CD4-positive, alpha-beta T cell (primary cell): ENCODE measurements at regions not wholly inside any gene's neighbourhood (a gene's known extent, or its start where the extent isn't known, plus 50 kb on each side); places are given as distances from the start of the nearest gene placed in this dataset.

Experiments
- ATAC-seq: fragments of 200-7000 bp; cut with Tn5 transposase; one replicate; pipeline ENCODE4 v1.10.0; 2022; ENCODE audit warnings: mild to moderate bottlenecking; ENCODE audit not compliant: poor library complexity
- CTCF ChIA-PET: fragments of 350-600 bp; sonication (Branson Sonifier 250); formaldehyde crosslinking; loops from one replicate; lab custom pipeline; 2021; ENCODE audit warnings: antibody characterized with exemption, inconsistent platforms; lab: Charles Lee
- POLR2A ChIA-PET: fragments of 350-600 bp; sonication (Branson Sonifier 250); formaldehyde crosslinking; loops from one replicate; lab custom pipeline; 2021; ENCODE audit warnings: antibody characterized with exemption, inconsistent platforms; lab: Charles Lee
- DNase-seq, 14 experiments: peaks; one replicate each; pipeline ENCODE4 v3.0.0-alpha.2; 2013 to 2020; ENCODE audit warnings: mixed read lengths in 2 of 14
- H3K27ac ChIP-seq, 2 donors: one replicate each; pipeline versions ENCODE4 v1.5.1 to v1.7.0; 2013; ENCODE audit warnings: low read length in 2 of 2, low read depth in 1 of 2, mild to moderate bottlenecking in 1 of 2
- H3K27me3 ChIP-seq, 2 experiments: 1 replicate in 1 of 2; 2 replicates in 1 of 2; pipeline versions ENCODE4 v1.6.1 to v1.7.0; 2013; ENCODE audit warnings: low read length in 2 of 2, control low read depth in 1 of 2, mild to moderate bottlenecking in 1 of 2, moderate library complexity in 1 of 2; ENCODE audit not compliant: insufficient read depth in 2 of 2, control insufficient read depth in 1 of 2
- H3K36me3 ChIP-seq: one replicate; pipeline ENCODE4 v1.6.1; 2013; ENCODE audit warnings: low read length, control low read depth; ENCODE audit not compliant: insufficient read depth
- H3K4me1 ChIP-seq: one replicate; pipeline ENCODE4 v1.6.1; 2013; ENCODE audit warnings: low read length, control low read depth; ENCODE audit not compliant: insufficient read depth
- H3K4me3 ChIP-seq: one replicate; pipeline ENCODE4 v1.5.1; 2013; ENCODE audit warnings: mild to moderate bottlenecking, low read length, moderate library complexity
- H3K9me3 ChIP-seq, 2 experiments: 1 replicate in 1 of 2; 2 replicates in 1 of 2; pipeline versions ENCODE4 v1.6.1 to v1.7.0; 2013; ENCODE audit warnings: low read length in 2 of 2, mild to moderate bottlenecking in 2 of 2, control low read depth in 1 of 2, moderate library complexity in 1 of 2; ENCODE audit not compliant: control insufficient read depth in 1 of 2, insufficient read depth in 1 of 2
- H3K27ac Mint-ChIP-seq: one replicate; pipeline ENCODE4 v1.8.0; 2020; ENCODE audit warnings: mixed read lengths
- H3K27me3 Mint-ChIP-seq: one replicate; pipeline ENCODE4 v1.8.0; 2021; ENCODE audit warnings: mixed read lengths
- H3K36me3 Mint-ChIP-seq: one replicate; pipeline ENCODE4 v1.8.0; 2021; ENCODE audit warnings: low read depth, mixed read lengths
- H3K4me1 Mint-ChIP-seq: one replicate; pipeline ENCODE4 v1.8.0; 2021; ENCODE audit warnings: low read depth, mixed read lengths
- H3K4me3 Mint-ChIP-seq: one replicate; pipeline ENCODE4 v1.8.0; 2020; ENCODE audit warnings: mild to moderate bottlenecking, mixed read lengths
- H3K9me3 Mint-ChIP-seq: one replicate; pipeline ENCODE4 v1.8.0; 2020; ENCODE audit warnings: mixed read lengths
- CTCF ChIP-seq: fragments of 200-600 bp; IDR thresholded peaks from one replicate; pipeline ENCODE4 v1.8.0; 2022; ENCODE audit warnings: antibody characterized with exemption, mild to moderate bottlenecking
- intact Hi-C, 2 experiments: fragments of 100-400 bp; cut with DNase I in 1 of 2; cut with micrococcal nuclease in 1 of 2; formaldehyde crosslinking; loops; one replicate each; pipeline versions ENCODE4 v1.15.1 to v1.9.0; 2023 to 2025; cut with DNase I, micrococcal nuclease

DNA sequence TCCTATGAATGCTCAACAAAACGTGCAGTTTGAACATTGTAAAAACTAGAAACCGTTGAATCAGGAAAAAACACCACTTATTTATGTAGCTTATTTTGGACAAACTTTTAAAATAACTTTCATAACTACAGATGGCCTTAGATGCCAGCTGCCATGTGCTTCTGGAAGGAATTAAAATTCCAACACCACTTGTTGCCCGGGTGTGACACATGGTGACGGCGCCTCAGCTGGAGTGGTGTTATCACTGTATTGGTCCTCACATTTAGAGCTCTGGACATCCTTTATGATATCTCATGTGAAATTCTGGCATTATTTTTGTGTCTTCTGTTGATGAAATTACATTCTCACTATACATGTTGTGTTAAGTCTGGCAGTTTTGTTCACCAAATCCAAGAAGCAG, 211.0 kb downstream of the IPO8 start:
- ATAC-seq (no peak), DNase-seq (no peak)
- H3K9me3 Mint-ChIP-seq = no peaks in the 10 kb centered on the region
- CTCF ChIA-PET = no interaction called here
- Histone ChIP-seq H3K9me3 (no peaks in the 10 kb centered on the region), H3K27ac (no peak overlapping the region), H3K27me3 (no peaks in the 10 kb centered on the region), H3K36me3 (no peaks in the 10 kb centered on the region), H3K4me1 (no peaks in the 10 kb centered on the region), H3K4me3 (no peak overlapping the region)
- TF ChIP-seq CTCF = no peak
- no peaks in the 10 kb centered on the region for H3K27me3 Mint-ChIP-seq
- POLR2A ChIA-PET = no interaction called here
- no peaks in the 10 kb centered on the region for H3K4me1 Mint-ChIP-seq
- intact Hi-C loops = no loop called here
- no peak overlapping the region for H3K27ac Mint-ChIP-seq
- no peak overlapping the region for H3K4me3 Mint-ChIP-seq
- no peaks in the 10 kb centered on the region for H3K36me3 Mint-ChIP-seq

- H3K27ac Mint-ChIP-seq = no peak overlapping the region
- intact Hi-C loops = no loop called here
- TF ChIP-seq CTCF = no peak
- no peaks in the 10 kb centered on the region for H3K36me3 ChIP-seq
- H3K4me3 Mint-ChIP-seq = no peak overlapping the region
- no peaks in the 10 kb centered on the region for H3K9me3 ChIP-seq
- DNase-seq (no peak), ATAC-seq (no peak)
- H3K4me3 ChIP-seq = no peak overlapping the region
- no peak overlapping the region for H3K27ac ChIP-seq
- H3K27me3 ChIP-seq = no peaks in the 10 kb centered on the region
- H3K4me1 Mint-ChIP-seq = no peaks in the 10 kb centered on the region
- no peaks in the 10 kb centered on the region for H3K27me3 Mint-ChIP-seq
- H3K36me3 Mint-ChIP-seq = no peaks in the 10 kb centered on the region
- POLR2A ChIA-PET = no interaction called here
- no peaks in the 10 kb centered on the region for H3K9me3 Mint-ChIP-seq
- no peaks in the 10 kb centered on the region for H3K4me1 ChIP-seq
- CTCF ChIA-PET = no interaction called here
These were observed 213.0 kb downstream of the IPO8 start for GRCh38 chr12:30482650-30483049.

DNA sequence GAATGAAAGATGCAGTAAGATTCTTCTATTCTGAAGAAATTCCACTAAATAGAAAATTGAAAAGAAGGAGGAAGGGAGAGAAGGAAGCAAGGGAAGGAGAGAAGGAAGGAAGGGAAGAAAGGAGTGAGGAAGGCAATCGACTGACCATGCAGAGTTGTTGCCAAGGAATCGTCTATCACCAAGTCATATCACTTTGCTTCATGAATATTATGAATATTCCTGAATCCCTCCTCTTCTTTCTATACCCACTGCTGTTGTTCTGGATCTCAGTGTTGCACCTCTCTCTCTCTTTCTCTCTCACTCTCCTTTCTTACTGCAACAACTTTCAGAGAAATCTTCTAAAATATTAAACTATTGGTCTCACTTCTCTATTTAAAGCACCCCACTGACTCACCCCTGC, 222.4 kb downstream of the IPO8 start:
- H3K4me3 Mint-ChIP-seq = no peak overlapping the region
- H3K9me3 Mint-ChIP-seq = peaks cover 7% of the 10 kb centered on the region
- H3K4me1 ChIP-seq = no peaks in the 10 kb centered on the region
- CTCF ChIA-PET = no interaction called here
- intact Hi-C loops = no loop called here
- no peaks in the 10 kb centered on the region for H3K27me3 ChIP-seq
- no peak overlapping the region for H3K4me3 ChIP-seq
- H3K36me3 ChIP-seq = no peaks in the 10 kb centered on the region
- H3K27ac ChIP-seq = no peak overlapping the region
- ATAC-seq = no peak
- H3K36me3 Mint-ChIP-seq = no peaks in the 10 kb centered on the region
- H3K27me3 Mint-ChIP-seq = no peaks in the 10 kb centered on the region
- POLR2A ChIA-PET = no interaction called here
- no peak for TF ChIP-seq CTCF
- H3K27ac Mint-ChIP-seq = no peak overlapping the region
- no peaks in the 10 kb centered on the region for H3K4me1 Mint-ChIP-seq
- DNase-seq = no peak
- no peaks in the 10 kb centered on the region for H3K9me3 ChIP-seq
